Neural cell (in vitro differentiated cells): ENCODE measurements at regions not wholly inside any gene's neighbourhood (a gene's known extent, or its start where the extent isn't known, plus 50 kb on each side); places are given as distances from the start of the nearest gene placed in this dataset.

Experiments used
- H2AFZ ChIP-seq: fragments of 200-600, 300-800 bp; sonication (generic), shearing (Covaris generic); 2 replicates; pipeline ENCODE4 v1.6.0; 2014; ENCODE audit warnings: low read depth, mild to moderate bottlenecking, antibody characterized with exemption, low read length, moderate library complexity
- H3F3A ChIP-seq: fragments of 200-600 bp; shearing (Covaris generic); 2 replicates; pipeline ENCODE4 v1.6.1; 2016; ENCODE audit warnings: mild to moderate bottlenecking, moderate library complexity, mixed read lengths, antibody characterized with exemption, low read length; ENCODE audit not compliant: insufficient read depth, poor library complexity, severe bottlenecking
- H3K27ac ChIP-seq: fragments of 200-600, 300-800 bp; sonication (generic), shearing (Covaris generic); 2 replicates; pipeline ENCODE4 v1.5.1; 2014; ENCODE audit warnings: mild to moderate bottlenecking, low read length, moderate library complexity
- H3K27me3 ChIP-seq: fragments of 300-800, 200-600 bp; sonication (generic), shearing (Covaris generic); 2 replicates; pipeline ENCODE4 v1.6.0; 2014; ENCODE audit warnings: mild to moderate bottlenecking, low read depth, low read length, moderate library complexity; ENCODE audit not compliant: insufficient read depth
- H3K36me3 ChIP-seq: fragments of 300-800, 200-600 bp; sonication (generic), shearing (Covaris generic); 2 replicates; pipeline ENCODE4 v1.5.1; 2014; ENCODE audit warnings: mild to moderate bottlenecking, antibody characterized with exemption, low read length, moderate library complexity; ENCODE audit not compliant: insufficient read depth
- H3K4me2 ChIP-seq: fragments of 300-800, 200-600 bp; sonication (generic), shearing (Covaris generic); 2 replicates; pipeline ENCODE4 v1.6.0; 2014; ENCODE audit warnings: mild to moderate bottlenecking, low read length
- H3K4me3 ChIP-seq: fragments of 300-800, 200-600 bp; sonication (generic), shearing (Covaris generic); 2 replicates; pipeline ENCODE4 v1.5.1; 2014; ENCODE audit warnings: mild to moderate bottlenecking, low read length, moderate library complexity
- H3K79me2 ChIP-seq: fragments of 200-600 bp; shearing (Covaris generic); replicated peaks from 2 replicates; pipeline ENCODE4 v1.6.0; 2014; ENCODE audit warnings: mild to moderate bottlenecking, low read length, moderate library complexity; ENCODE audit not compliant: insufficient read depth
- H3K9ac ChIP-seq: fragments of 300-800, 200-600 bp; sonication (generic), shearing (Covaris generic); 2 replicates; pipeline ENCODE4 v1.6.1; 2016; ENCODE audit warnings: mild to moderate bottlenecking, low read length, mixed read lengths
- H3K9me2 ChIP-seq: fragments of 200-600 bp; shearing (Covaris generic); 2 replicates; pipeline ENCODE4 v1.6.1; 2016; ENCODE audit warnings: mild to moderate bottlenecking, low read length, mixed read lengths; ENCODE audit not compliant: insufficient read depth
- H3K9me3 ChIP-seq: fragments of 200-600, 300-800 bp; sonication (generic), shearing (Covaris generic); 2 replicates; pipeline ENCODE4 v1.6.1; 2016; ENCODE audit warnings: mild to moderate bottlenecking, mixed run types, low read length, moderate library complexity, mixed read lengths
- H4K20me1 ChIP-seq: fragments of 200-600 bp; shearing (Covaris generic); 2 replicates; pipeline ENCODE4 v1.6.1; 2016; ENCODE audit warnings: mild to moderate bottlenecking, mixed run types; ENCODE audit not compliant: insufficient read depth
- CTCF ChIP-seq: fragments of 450-650 bp; IDR thresholded peaks from 2 replicates; pipeline ENCODE4 v1.5.1; 2014; ENCODE audit warnings: antibody characterized with exemption, mild to moderate bottlenecking, moderate library complexity; ENCODE audit not compliant: poor library complexity, severe bottlenecking
- EP300 ChIP-seq: fragments of 450-650 bp; conservative IDR thresholded peaks from 2 replicates; pipeline ENCODE4 v1.6.1; 2014; ENCODE audit warnings: antibody characterized with exemption, mild to moderate bottlenecking, moderate library complexity; ENCODE audit not compliant: poor library complexity, severe bottlenecking
- EZH2 ChIP-seq: fragments of 200-600, 300-800 bp; shearing (Covaris generic), sonication (generic); IDR thresholded peaks from 2 replicates; pipeline ENCODE4 v1.6.1; 2014; ENCODE audit warnings: antibody characterized with exemption, low read length, borderline replicate concordance, mild to moderate bottlenecking; ENCODE audit not compliant: insufficient read depth, poor library complexity, severe bottlenecking
- MXI1 ChIP-seq: fragments of 450-650 bp; conservative IDR thresholded peaks from 2 replicates; pipeline ENCODE4 v1.6.1; 2014; ENCODE audit warnings: antibody characterized with exemption, mild to moderate bottlenecking; ENCODE audit not compliant: poor library complexity, severe bottlenecking
- POLR2AphosphoS5 ChIP-seq: IDR thresholded peaks from 2 replicates; pipeline ENCODE4 v1.6.1; 2012
- RAD21 ChIP-seq: fragments of 450-650 bp; conservative IDR thresholded peaks from 2 replicates; pipeline ENCODE4 v1.6.1; 2014; ENCODE audit warnings: antibody characterized with exemption, mild to moderate bottlenecking, moderate library complexity
- REST ChIP-seq: IDR thresholded peaks from 2 replicates; pipeline ENCODE4 v1.6.1; 2012; ENCODE audit warnings: borderline replicate concordance
- SMC3 ChIP-seq: fragments of 450-650 bp; conservative IDR thresholded peaks from 2 replicates; pipeline ENCODE4 v1.6.1; 2014; ENCODE audit warnings: antibody characterized with exemption, mild to moderate bottlenecking, moderate library complexity; ENCODE audit not compliant: poor library complexity
- TAF1 ChIP-seq: IDR thresholded peaks from 2 replicates; pipeline ENCODE4 v1.6.1; 2012; ENCODE audit warnings: low read depth

GRCh38 chr9:84402517-84402916, 62.0 kb upstream of the SLC28A3 start:
- no peaks in the 10 kb centered on the region for H3F3A ChIP-seq
- no peaks in the 10 kb centered on the region for H3K79me2 ChIP-seq
- H4K20me1 ChIP-seq = no peaks in the 10 kb centered on the region
- TF ChIP-seq EZH2 = no peak
- TF ChIP-seq TAF1 = no peak
- TF ChIP-seq EP300 = no peak
- TF ChIP-seq POLR2AphosphoS5 = no peak
- TF ChIP-seq RAD21 = no peak
- TF ChIP-seq SMC3 = no peak
- TF ChIP-seq CTCF = no peak
- TF ChIP-seq REST = no peak
- no peak for TF ChIP-seq MXI1
- no peak overlapping the region for H3K27ac ChIP-seq
- no peak overlapping the region for H3K4me3 ChIP-seq
- no peaks in the 10 kb centered on the region for H3K9me2 ChIP-seq
- no peaks in the 10 kb centered on the region for H3K27me3 ChIP-seq
- no peaks in the 10 kb centered on the region for H3K36me3 ChIP-seq
- no peaks in the 10 kb centered on the region for H3K9me3 ChIP-seq
- no peak overlapping the region for H3K9ac ChIP-seq
- H2AFZ ChIP-seq = no peak overlapping the region
- H3K4me2 ChIP-seq = no peak overlapping the region

GRCh38 chr9:84403288-84403687, 62.7 kb upstream of the SLC28A3 start:
- Histone ChIP-seq H3K4me3 (no peak overlapping the region), H3K27me3 (no peaks in the 10 kb centered on the region), H3K79me2 (no peaks in the 10 kb centered on the region), H3K27ac (no peak overlapping the region), H3K9me2 (no peaks in the 10 kb centered on the region), H3K36me3 (no peaks in the 10 kb centered on the region), H3K9me3 (no peaks in the 10 kb centered on the region), H3F3A (no peaks in the 10 kb centered on the region), H3K4me2 (no peak overlapping the region), H4K20me1 (no peaks in the 10 kb centered on the region), H2AFZ (no peak overlapping the region), H3K9ac (no peak overlapping the region)
- TF ChIP-seq MXI1 (no peak), TAF1 (no peak), EP300 (no peak), EZH2 (no peak), POLR2AphosphoS5 (no peak), CTCF (no peak), SMC3 (no peak), RAD21 (no peak), REST (no peak)
